Anterior cingulate cortex (tissue), 58 donors: ENCODE measurements at regions not wholly inside any gene's neighbourhood (a gene's known extent, or its start where the extent isn't known, plus 50 kb on each side); places are given as distances from the start of the nearest gene placed in this dataset.

Source experiments
- DNase-seq, 58 donors: peaks; one replicate each; lab custom pipeline; 2025; lab: John Stamatoyannopoulos, UW

DNA sequence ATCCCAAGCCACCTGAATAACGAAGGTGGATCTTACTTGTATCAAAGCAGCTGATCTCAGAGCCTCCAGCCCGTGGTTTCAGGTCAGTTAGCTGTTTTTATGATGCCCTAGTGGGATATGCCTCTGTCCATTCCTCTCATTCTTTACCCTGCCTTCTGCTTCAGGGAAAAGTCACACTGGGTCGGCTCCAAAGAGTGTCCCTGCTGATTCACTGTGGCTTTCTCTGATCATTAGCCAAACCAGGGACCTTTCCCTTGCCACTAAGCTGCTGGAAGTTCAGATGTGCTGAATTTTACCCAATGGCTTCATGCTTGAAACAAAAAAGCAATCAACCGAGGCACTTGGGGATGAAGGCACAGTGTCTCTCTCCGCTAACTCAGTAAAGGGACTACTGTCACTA is 170.2 kb upstream of the SALL1 start:
- DNase-seq: no peak

DNA sequence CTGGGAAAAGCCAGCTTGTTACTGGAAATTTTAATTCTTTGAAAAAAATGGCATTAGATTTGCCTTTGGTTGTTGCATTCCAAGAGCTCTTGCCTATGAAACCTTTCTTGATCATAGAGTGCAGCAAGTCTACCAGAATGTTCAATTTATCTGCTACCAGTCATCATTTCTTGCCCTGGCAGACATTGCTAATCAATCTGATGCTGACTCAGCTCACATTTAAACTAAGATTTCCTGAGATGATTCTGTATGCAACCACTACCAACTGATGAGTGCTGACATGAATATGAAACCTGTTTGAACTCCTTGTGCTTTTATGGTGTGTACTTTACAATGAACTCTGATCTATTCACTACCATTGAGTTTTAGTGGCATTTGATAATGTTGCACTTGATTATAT is 166.5 kb upstream of the SALL1 start:
- DNase-seq: no peak

GRCh38 chr16:51313198-51313597 is 162.1 kb upstream of the SALL1 start:
- no peak for DNase-seq

GRCh38 chr16:51312363-51313150 is 161.5 kb upstream of the SALL1 start:
- no peak for DNase-seq

DNA sequence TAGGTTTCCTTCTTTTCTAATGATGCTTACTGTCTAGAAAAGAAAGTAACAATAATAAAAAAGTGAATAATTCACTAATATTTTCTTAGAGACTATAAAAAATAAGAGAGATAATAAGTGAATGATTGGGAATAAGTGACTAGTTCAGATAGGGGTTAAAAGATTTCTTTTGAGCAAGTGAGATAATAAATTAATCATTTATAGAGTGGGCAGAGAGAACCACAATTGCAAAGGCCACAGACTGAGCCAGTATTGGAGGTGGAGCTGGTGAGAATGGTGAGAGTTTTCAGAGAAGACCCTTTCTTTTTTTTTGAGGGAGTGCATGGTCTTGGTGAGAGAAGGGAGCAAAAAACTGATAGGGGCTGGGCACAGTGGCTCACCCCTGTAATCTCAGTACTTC is 159.1 kb upstream of the SALL1 start:
- no peak for DNase-seq

- no peak for DNase-seq
These were observed 156.0 kb upstream of the SALL1 start for GRCh38 chr16:51306886-51307595.

DNA sequence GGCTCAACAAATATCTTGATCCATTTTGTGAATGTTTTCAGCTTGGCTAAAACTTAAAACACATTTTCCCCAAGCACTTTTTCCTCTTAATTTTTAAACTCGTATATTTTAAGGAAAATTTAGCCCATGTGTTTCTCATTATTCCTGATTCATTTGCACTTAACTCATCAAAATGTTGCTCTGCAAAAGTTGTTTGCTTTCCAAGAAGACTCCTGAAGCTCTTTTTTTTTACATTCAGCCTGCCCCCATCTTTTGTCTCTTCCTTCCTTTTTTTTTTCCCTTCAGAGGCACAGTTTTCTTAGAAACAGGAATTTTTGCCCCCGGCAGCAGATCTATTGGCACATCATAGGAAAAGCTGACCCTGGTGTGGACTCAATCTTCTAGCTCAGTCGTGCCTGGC is 155.0 kb upstream of the SALL1 start:
- no peak for DNase-seq

GRCh38 chr16:51305337-51305736 is 154.3 kb upstream of the SALL1 start:
- DNase-seq: no peak

- DNase-seq: no peak
These were observed 151.0 kb upstream of the SALL1 start for GRCh38 chr16:51302042-51302441.

DNA sequence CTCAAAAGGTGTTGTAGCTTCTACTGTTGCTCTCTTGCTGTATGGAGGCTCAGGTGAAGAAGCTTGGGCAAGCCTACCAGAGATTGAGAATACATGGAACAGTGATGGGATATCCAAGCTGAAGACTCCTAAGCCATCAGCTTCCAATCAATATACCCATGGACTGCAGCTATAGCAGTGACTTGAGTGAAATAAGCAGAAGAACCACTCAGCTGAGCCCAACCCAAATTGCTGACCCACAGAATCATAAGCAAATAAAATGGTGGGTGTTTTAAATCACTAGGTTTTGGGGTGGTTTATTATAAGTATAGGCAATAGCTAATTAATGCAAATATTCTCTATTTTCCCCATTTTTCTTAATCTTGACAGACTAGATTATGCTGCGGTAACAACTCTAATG is 147.7 kb upstream of the SALL1 start:
- no peak for DNase-seq

DNA sequence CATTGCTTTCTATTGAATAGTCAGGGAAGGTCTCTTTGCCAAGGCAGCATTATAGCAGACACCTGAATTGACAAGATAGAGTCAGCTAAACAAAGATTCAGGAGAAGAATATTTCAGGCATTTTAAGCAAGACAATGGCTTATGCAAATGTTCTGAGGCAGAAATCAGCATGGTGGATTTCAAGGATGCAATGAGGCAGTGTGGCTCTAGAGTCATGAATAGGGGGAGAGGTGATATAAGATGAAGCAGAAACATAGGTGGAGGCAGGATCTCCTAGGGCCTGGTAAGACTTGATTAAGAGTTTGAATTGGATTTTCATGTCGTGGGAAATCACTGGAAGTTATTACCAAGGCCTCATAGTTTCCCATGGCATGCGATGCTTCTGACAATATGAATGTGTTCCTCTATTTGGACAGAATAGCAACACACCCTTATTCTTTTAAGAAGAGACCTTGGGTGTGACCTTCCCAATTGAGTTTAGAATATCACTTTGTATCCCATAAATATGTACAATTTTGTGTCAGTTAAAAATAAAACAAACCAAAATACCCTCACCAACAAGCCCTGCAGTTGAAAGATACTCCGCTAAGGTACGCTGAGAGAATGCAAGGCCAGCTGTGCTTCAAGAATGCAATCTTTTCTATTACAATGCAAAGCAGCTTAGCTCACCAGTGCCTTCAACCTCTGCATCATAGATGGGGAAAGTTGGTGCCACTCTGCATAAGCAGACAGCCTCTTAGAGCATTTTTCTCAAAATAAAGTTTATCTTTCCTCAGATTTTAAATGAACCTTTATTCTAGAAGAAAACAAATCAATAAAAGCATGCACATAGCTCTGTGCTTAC is 139.6 kb upstream of the SALL1 start:
- no peak for DNase-seq

DNA sequence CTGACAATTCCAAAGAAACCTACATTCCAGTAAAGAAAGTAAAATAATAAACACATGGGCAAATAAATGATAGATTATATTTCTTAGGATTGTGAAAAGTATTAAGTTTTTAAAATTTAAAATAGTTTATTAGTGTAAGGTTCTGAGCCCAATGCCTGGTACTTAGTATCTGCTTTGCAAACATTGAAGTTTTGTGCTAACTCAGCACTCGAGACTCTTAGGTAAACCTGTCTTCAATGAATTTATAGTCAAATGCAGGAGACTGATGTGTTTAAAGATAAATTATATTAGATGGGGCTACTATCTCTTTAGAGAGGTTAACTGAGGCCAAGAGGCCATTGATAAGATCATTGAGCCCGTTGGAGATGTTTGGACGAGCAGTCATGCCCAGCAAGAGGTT is 138.3 kb upstream of the SALL1 start:
- DNase-seq: no peak

DNA sequence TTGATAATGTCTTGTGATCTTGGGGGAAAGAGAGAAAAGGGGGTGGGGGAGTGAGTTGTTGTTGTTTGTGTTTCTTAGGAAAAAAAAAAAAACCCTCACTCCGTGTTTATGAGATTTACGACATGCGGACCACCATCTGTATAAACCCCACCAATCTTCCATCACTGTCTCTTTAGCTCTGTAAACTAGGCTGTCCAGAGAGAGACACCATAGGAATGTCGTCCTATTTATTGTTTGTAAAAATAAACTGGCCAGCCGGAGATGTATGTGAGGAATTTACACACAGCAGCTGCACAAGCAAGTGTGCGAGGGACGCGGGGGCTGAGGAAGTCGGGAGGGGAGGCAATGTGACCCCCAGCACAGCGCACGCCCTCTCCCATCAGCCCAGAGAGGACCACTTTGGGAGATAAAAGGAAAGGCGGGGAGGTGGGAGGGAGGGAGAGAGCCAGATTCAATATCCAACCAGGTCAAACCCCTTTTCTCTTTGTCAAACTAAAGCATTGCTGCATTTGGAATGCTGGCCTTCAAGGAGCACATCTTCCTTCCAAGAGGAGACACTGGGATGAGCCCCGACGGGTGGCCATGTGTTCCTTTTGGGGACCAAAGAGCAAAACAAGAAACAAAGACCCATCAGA is 136.2 kb upstream of the SALL1 start:
- no peak for DNase-seq

GRCh38 chr16:51286272-51286671 is 135.2 kb upstream of the SALL1 start:
- DNase-seq: no peak

DNA sequence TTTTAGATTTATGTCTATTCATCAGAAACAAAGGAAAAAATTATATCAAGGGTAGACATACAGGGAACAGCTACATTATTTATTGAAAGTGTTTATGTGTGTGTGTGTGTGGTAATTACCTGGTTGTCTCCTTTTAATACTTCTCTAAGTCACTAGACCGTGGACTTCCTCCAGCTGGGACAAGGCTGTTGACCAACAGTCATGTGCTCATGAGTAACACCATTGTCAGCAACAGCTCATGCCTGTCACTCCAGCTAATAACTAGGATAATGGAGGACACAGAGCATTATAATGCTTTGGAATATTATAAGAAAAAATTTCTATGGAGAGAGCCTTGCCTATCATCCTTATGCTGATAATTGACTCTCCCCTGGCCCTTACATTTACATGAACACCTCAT is 125.3 kb upstream of the SALL1 start:
- DNase-seq: peak in 13 of 58 donors; percentile 3 to 58 (median 22)

GRCh38 chr16:51272420-51272819 is 121.3 kb upstream of the SALL1 start:
- DNase-seq: no peak

GRCh38 chr16:51271156-51271701 is 120.2 kb upstream of the SALL1 start:
- peak in 1 of 58 donors; percentile 3 for DNase-seq

GRCh38 chr16:51268237-51268636 is 117.2 kb upstream of the SALL1 start:
- DNase-seq: peak in 39 of 58 donors; percentile 1 to 85 (median 32)

DNA sequence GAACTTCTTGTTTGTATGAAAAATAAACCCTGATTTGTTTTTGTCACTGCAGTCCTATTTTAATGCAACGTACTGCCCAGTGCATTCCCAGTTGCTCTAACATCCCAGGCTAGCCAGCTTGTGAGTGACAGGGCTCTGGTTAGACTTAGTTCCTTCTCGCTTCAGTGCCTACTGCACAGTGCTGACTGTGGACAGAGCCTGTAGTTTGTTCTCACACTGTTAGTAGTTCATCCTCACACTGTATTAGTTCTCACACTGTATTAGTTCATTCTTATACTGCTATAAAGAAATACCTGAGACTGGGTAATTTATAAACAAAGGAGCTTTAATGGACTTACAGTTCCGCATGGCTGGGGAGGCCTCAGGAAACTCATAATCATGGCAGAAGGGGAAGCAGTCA is 116.6 kb upstream of the SALL1 start:
- DNase-seq: peak in 4 of 58 donors; percentile 7 to 22 (median 8)

DNA sequence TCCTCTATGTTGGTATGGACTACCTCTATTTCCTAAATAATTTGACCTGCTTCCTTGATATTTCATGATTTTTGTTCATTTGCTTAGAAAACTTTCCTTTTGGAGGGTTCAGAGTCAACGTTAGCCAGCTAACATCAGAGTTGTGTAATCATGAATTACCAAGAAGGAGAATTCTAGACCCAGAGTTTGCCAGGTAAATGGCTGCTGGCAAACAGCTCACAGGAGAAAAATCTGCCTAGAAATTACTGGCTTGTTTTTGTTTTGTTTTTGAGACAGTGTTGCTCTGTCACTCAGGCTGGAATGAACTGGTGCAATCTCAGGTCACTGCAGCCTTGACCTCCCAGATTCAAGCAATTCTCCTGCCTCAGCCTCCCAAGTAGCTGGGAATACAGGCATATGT is 111.4 kb upstream of the SALL1 start:
- DNase-seq: no peak
